ENCODE measurements at regions not wholly inside any gene's neighbourhood (a gene's known extent, or its start where the extent isn't known, plus 50 kb on each side); places are given as distances from the start of the nearest gene placed in this dataset.

DNA sequence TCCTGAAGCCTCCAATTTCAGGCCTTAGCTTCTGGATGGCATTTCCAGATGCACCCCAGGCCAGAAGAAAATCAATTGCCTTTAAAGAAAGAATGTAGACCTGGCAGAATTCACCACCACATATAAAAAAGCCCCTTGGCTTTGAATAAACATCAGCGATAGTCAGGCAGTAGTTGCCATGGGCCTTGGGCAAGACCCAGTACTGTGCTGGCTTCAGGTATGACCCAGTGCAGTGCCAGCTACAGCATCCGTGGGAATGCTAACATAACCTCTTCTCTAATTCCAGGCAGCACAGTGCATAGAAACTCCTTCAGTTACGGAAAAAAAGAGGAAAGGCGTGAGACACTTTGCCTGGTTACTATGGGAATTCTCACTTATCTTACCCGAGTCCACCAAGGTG, 539.6 kb upstream of the LRRTM4 start:
- intact Hi-C loops (cut with micrococcal nuclease) = no loop called here
- H3K27me3 Mint-ChIP-seq (ENCODE audit: low read depth in 2 of 2) = no peaks in the 10 kb centered on the region
- TF ChIP-seq, protein P1, sequence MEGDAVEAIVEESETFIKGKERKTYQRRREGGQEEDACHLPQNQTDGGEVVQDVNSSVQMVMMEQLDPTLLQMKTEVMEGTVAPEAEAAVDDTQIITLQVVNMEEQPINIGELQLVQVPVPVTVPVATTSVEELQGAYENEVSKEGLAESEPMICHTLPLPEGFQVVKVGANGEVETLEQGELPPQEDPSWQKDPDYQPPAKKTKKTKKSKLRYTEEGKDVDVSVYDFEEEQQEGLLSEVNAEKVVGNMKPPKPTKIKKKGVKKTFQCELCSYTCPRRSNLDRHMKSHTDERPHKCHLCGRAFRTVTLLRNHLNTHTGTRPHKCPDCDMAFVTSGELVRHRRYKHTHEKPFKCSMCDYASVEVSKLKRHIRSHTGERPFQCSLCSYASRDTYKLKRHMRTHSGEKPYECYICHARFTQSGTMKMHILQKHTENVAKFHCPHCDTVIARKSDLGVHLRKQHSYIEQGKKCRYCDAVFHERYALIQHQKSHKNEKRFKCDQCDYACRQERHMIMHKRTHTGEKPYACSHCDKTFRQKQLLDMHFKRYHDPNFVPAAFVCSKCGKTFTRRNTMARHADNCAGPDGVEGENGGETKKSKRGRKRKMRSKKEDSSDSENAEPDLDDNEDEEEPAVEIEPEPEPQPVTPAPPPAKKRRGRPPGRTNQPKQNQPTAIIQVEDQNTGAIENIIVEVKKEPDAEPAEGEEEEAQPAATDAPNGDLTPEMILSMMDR (IDR thresholded peaks at IDR 0.05) = no peak

DNA sequence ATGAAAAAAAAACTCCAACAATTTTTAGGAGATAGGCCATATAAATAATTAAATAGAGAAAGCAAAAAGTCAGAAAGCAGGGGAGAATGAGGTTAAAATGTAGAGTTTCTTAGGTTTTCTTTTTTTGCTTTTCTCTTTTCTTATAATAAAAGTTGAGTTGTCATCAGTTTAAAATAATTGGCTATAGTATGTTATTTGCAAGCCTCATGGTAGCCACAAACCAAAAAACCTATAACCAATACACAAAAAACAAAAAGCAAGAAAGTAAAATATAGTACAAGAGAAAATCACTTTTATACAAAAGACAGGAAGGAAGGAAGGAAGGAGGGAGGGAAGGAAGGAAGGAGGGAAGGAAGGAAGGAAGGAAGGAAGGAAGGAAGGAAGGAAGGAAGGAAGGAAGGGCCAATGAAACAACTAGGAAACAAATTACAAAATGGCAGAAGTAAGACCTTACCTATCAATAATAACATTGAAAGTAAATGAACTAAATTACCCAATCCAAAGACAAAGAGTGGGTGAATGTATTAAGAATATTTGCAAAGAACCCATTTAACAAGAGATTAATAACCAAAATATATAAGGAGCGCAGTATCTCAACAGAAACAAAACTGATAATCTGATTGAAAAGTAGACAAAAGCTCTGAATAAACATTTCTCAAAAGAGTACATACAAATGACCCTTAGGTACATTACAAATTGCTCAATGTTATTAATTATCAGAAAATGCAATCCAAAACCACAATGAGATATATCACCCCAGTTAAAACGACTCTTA, 541.3 kb upstream of the LRRTM4 start:
- ATAC-seq (no peak), DNase-seq (no peak)
- H3K27ac ChIP-seq (ENCODE audit: low read length) = no peak overlapping the region
- H3K27me3 ChIP-seq (ENCODE audit: control insufficient read depth, insufficient read depth, low read length) = no peaks in the 10 kb centered on the region
- no peak overlapping the region for H3K4me3 ChIP-seq (ENCODE audit: low read length)
- Mint-ChIP-seq H3K4me3 (no peak overlapping the region), H3K4me1 (no peaks in the 10 kb centered on the region), H3K9me3 (peaks cover 13 to 17% of the 10 kb centered on the region in 2 donors), H3K27ac (no peak overlapping the region), H3K36me3 (no peaks in the 10 kb centered on the region), H3K27me3 (ENCODE audit: low read depth in 2 of 2) (no peaks in the 10 kb centered on the region)
- WGBS (ENCODE audit: insufficient coverage) = no CpG with 5 or more reads among the region's 2 CpGs
- H3K36me3 ChIP-seq (ENCODE audit: control insufficient read depth, insufficient read depth, low read length) = no peaks in the 10 kb centered on the region
- H3K4me1 ChIP-seq (ENCODE audit: control insufficient read depth, insufficient read depth, low read length) = no peaks in the 10 kb centered on the region
- TF ChIP-seq, protein P1 (IDR thresholded peaks at IDR 0.05) = no peak
- intact Hi-C loops (cut with micrococcal nuclease) = no loop called here
- H3K9me3 ChIP-seq (ENCODE audit: control insufficient read depth, insufficient read depth, low read length) = peaks cover 16% of the 10 kb centered on the region

More for the DNA sequence above, 539.6 kb upstream of the LRRTM4 start:
- H3K4me3 ChIP-seq (ENCODE audit: low read length) = no peak overlapping the region
- peaks cover 10% of the 10 kb centered on the region for H3K36me3 Mint-ChIP-seq
- peaks cover 18% of the 10 kb centered on the region for H3K9me3 ChIP-seq (ENCODE audit: control insufficient read depth, insufficient read depth, low read length)
- H3K36me3 ChIP-seq (ENCODE audit: control insufficient read depth, insufficient read depth, low read length) = no peaks in the 10 kb centered on the region
- H3K4me1 Mint-ChIP-seq = no peaks in the 10 kb centered on the region
- H3K27me3 ChIP-seq (ENCODE audit: control insufficient read depth, insufficient read depth, low read length) = no peaks in the 10 kb centered on the region
- 88% methylated on average over 5 of the region's 5 CpGs for WGBS (ENCODE audit: insufficient coverage)
- H3K4me1 ChIP-seq (ENCODE audit: control insufficient read depth, insufficient read depth, low read length) = no peaks in the 10 kb centered on the region
- H3K27ac Mint-ChIP-seq = no peak overlapping the region
- H3K9me3 Mint-ChIP-seq = peaks cover 14 to 28% of the 10 kb centered on the region in 2 donors
- ATAC-seq (no peak), DNase-seq (no peak)
- no peak overlapping the region for H3K4me3 Mint-ChIP-seq
- H3K27ac ChIP-seq (ENCODE audit: low read length) = no peak overlapping the region

GRCh38 chr2:78065366-78065765, 543.2 kb upstream of the LRRTM4 start:
- intact Hi-C loops (cut with micrococcal nuclease) = no loop called here
- no peaks in the 10 kb centered on the region for H3K27me3 ChIP-seq (ENCODE audit: control insufficient read depth, insufficient read depth, low read length)
- no peak overlapping the region for H3K27ac ChIP-seq (ENCODE audit: low read length)
- H3K4me1 ChIP-seq (ENCODE audit: control insufficient read depth, insufficient read depth, low read length) = no peaks in the 10 kb centered on the region
- H3K36me3 ChIP-seq (ENCODE audit: control insufficient read depth, insufficient read depth, low read length) = no peaks in the 10 kb centered on the region
- no peak for ATAC-seq
- H3K4me1 Mint-ChIP-seq = no peaks in the 10 kb centered on the region
- no peaks in the 10 kb centered on the region for H3K27me3 Mint-ChIP-seq (ENCODE audit: low read depth in 2 of 2)
- no peak overlapping the region for H3K4me3 ChIP-seq (ENCODE audit: low read length)
- H3K9me3 Mint-ChIP-seq = peaks cover 8 to 17% of the 10 kb centered on the region in 2 donors
- no peak overlapping the region for H3K4me3 Mint-ChIP-seq
- DNase-seq = no peak
- H3K9me3 ChIP-seq (ENCODE audit: control insufficient read depth, insufficient read depth, low read length) = peaks cover 11% of the 10 kb centered on the region
- WGBS (ENCODE audit: insufficient coverage) = 46% methylated on average over 3 of the region's 3 CpGs
- TF ChIP-seq, protein P1 (IDR thresholded peaks at IDR 0.05) = no peak
- no peak overlapping the region for H3K27ac Mint-ChIP-seq
- H3K36me3 Mint-ChIP-seq = no peaks in the 10 kb centered on the region

DNA sequence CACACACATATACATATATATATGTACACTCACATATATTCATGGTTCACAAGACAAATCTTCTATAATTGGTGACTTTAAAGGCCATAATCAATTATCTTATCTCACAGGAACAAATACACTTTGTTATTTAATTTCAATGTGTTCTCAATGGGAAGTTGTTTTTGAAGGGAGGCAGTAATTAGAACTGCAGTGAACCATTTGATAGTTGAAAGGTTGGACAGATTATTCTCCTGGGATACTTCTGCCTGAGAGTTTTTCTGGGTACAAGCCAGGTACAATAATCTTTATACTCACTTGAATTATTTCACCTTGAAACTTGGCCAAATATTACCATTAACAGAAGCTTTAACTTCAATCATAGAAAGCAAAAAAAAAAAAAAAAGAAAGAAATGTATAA, 546.6 kb upstream of the LRRTM4 start:
- Mint-ChIP-seq H3K27me3 (ENCODE audit: low read depth in 2 of 2) (no peaks in the 10 kb centered on the region), H3K4me3 (no peak overlapping the region), H3K9me3 (peaks cover 6 to 8% of the 10 kb centered on the region in 2 donors), H3K36me3 (no peaks in the 10 kb centered on the region), H3K4me1 (no peaks in the 10 kb centered on the region), H3K27ac (no peak overlapping the region)
- H3K4me1 ChIP-seq (ENCODE audit: control insufficient read depth, insufficient read depth, low read length) = no peaks in the 10 kb centered on the region
- no peak for ATAC-seq
- intact Hi-C loops (cut with micrococcal nuclease) = no loop called here
- no peak for DNase-seq
- no peaks in the 10 kb centered on the region for H3K36me3 ChIP-seq (ENCODE audit: control insufficient read depth, insufficient read depth, low read length)
- no peak overlapping the region for H3K4me3 ChIP-seq (ENCODE audit: low read length)
- TF ChIP-seq, protein P1 (IDR thresholded peaks at IDR 0.05) = no peak
- no peak overlapping the region for H3K27ac ChIP-seq (ENCODE audit: low read length)
- H3K9me3 ChIP-seq (ENCODE audit: control insufficient read depth, insufficient read depth, low read length) = peaks cover 4% of the 10 kb centered on the region
- H3K27me3 ChIP-seq (ENCODE audit: control insufficient read depth, insufficient read depth, low read length) = no peaks in the 10 kb centered on the region

All from natural killer cell (primary cell).